Skin epidermis (tissue), 12 donors: ENCODE measurements at regions not wholly inside any gene's neighbourhood (a gene's known extent, or its start where the extent isn't known, plus 50 kb on each side); places are given as distances from the start of the nearest gene placed in this dataset.
"Not testable (repeated sequence)": the region's sequence is repeated elsewhere in the genome, so short reads cannot be mapped to it uniquely, and the experiment has no call there.

Experiments used
- H3K27ac ChIP-seq, 21 experiments: fragments of 200-600 bp; sonication (generic) in 11 of 21; one replicate each; pipeline ENCODE4 v1.5.0; 2020; ENCODE audit warnings: mild to moderate bottlenecking in 3 of 21, inconsistent platforms in 2 of 21, moderate library complexity in 2 of 21
- H3K4me3 ChIP-seq, 7 experiments: fragments of 200-600 bp; sonication (generic) in 2 of 7; one replicate each; pipeline ENCODE4 v1.5.0; 2020; ENCODE audit warnings: inconsistent platforms in 2 of 7, mild to moderate bottlenecking in 2 of 7, moderate library complexity in 1 of 7

- Histone ChIP-seq H3K27ac (no peak overlapping the region), H3K4me3 (no peak overlapping the region)
Measured at GRCh38 chr1:19024532-19024931, 68.1 kb upstream of the IFFO2 start.

GRCh38 chr1:19023787-19024186 lies 67.3 kb upstream of the IFFO2 start:
- no peak overlapping the region for H3K27ac ChIP-seq
- H3K4me3 ChIP-seq, result no peak overlapping the region

DNA sequence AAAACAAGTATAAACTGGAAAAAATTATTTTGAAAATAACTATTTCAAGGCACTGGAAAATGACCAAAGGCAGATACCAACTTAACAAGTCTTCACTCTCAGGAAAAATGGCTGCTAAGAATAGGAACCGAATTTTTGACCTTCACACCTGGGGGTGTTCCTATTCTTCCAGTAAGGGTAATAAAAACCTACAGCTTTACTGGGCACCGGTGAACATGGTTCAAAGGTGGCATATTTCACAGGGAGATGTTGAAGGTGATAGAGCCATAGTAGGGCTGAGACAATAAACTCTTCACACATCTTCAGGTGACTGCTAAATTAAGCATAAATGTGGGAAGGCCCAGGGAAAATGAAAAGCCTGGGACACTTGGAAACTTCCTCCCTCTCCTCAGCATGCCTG lies 65.4 kb upstream of the IFFO2 start:
- H3K27ac ChIP-seq, result no peak overlapping the region
- no peak overlapping the region for H3K4me3 ChIP-seq

DNA sequence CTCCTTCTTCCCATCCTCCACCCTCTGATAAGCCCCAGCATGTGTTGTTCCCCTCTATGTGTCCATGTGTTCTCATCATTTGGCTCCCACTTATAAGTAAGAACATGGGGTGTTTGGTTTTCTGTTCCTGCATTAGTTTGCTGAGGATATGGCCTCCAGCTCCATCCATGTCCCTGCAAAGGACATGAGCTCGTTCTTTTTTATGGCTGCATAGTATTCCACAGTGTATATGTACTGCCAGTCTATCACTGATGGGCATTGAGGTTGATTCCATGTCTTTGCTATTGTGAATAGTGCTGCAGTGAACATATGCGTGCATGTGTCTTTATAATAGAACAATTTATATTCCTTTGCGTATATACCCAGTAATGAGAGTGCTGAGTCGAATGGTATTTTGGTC lies 62.8 kb upstream of the IFFO2 start:
- not testable (repeated sequence) for H3K27ac ChIP-seq, H3K4me3 ChIP-seq

DNA sequence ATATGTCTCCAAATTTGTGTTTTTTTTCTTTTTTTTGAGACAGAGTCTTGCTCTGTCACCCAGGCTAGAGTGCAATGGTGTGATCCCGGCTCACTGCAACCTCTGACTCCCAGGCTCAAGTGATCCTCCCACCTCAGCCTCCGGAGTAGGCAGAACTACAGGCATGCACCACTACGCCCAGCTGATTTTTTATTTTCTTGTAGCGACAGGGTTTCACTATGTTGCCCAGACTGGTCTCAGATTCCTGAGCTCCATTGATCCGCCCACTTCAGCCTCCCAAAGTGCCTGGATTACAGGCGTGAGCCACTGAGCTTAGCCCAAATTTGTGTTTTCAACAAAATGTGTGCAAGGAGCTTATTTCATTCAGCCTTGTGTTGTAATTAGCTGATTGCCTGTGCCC lies 59.0 kb upstream of the IFFO2 start:
- H3K4me3 ChIP-seq, result no peak overlapping the region
- H3K27ac ChIP-seq, result no peak overlapping the region

- H3K27ac ChIP-seq, result peak overlapping the region in 1 of 21 experiments; percentile 16
- no peak overlapping the region for H3K4me3 ChIP-seq
Measured at GRCh38 chr1:19014765-19015164, 58.3 kb upstream of the IFFO2 start.

DNA sequence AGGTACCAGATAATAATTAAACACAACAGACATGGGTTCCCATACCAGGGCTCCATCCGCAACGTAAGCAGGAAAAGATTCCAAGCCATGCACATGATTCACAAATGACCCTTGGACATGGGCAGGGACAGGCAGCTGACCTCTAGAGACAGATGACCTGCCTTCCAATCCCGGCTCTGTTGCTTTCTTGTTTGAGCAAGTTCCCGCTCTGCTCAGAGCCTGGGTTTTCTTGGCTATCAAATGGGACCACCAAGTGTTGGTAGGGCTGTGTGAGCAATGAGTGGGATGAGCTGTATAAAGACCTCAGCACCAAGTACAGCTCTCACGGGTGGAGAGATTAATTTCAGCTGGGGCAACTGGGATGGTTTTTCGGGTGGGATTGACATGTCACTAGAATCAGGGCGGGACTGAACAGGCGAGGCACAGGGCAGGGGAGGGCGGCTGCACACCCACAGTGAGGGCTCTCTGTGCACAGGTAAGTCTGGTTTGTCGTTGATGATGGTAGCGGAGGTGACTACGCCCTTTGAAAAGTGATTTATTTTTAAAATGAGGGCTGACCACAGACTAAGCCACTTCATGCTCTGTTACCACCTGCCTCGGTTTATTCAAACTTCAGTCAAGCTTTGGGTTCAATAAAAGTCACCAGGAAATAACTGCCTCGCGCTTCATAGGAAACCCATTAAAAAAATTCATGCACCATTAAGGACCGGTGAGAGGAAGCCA lies 57.5 kb upstream of the IFFO2 start:
- H3K4me3 ChIP-seq, result no peak overlapping the region
- H3K27ac ChIP-seq, result peak overlapping the region in 1 of 21 experiments; percentile 16

GRCh38 chr1:19011845-19012231 lies 55.4 kb upstream of the IFFO2 start:
- H3K27ac ChIP-seq, result peak overlapping the region in 14 of 21 experiments; percentile 10 to 86 (median 57)
- H3K4me3 ChIP-seq, result no peak overlapping the region

GRCh38 chr1:19010995-19011844 lies 54.7 kb upstream of the IFFO2 start:
- H3K4me3 ChIP-seq, result no peak overlapping the region

GRCh38 chr1:19010503-19010902 lies 54.0 kb upstream of the IFFO2 start:
- Histone ChIP-seq H3K27ac (peak overlapping the region in 20 of 21 experiments; percentile 24 to 86 (median 74)), H3K4me3 (no peak overlapping the region)

More at GRCh38 chr1:19010995-19011844, 54.7 kb upstream of the IFFO2 start:
- peak overlapping the region in 20 of 21 experiments; percentile 29 to 86 (median 74) for H3K27ac ChIP-seq

- no peak overlapping the region for H3K4me3 ChIP-seq
- H3K27ac ChIP-seq, result peak overlapping the region in 14 of 21 experiments; percentile 39 to 86 (median 76)
Measured at GRCh38 chr1:19009882-19010321, 53.4 kb upstream of the IFFO2 start.

- Histone ChIP-seq H3K4me3 (no peak overlapping the region), H3K27ac (peak overlapping the region in 4 of 21 experiments; percentile 69 to 86 (median 80))
Measured at GRCh38 chr1:19009126-19009881, 52.8 kb upstream of the IFFO2 start.

DNA sequence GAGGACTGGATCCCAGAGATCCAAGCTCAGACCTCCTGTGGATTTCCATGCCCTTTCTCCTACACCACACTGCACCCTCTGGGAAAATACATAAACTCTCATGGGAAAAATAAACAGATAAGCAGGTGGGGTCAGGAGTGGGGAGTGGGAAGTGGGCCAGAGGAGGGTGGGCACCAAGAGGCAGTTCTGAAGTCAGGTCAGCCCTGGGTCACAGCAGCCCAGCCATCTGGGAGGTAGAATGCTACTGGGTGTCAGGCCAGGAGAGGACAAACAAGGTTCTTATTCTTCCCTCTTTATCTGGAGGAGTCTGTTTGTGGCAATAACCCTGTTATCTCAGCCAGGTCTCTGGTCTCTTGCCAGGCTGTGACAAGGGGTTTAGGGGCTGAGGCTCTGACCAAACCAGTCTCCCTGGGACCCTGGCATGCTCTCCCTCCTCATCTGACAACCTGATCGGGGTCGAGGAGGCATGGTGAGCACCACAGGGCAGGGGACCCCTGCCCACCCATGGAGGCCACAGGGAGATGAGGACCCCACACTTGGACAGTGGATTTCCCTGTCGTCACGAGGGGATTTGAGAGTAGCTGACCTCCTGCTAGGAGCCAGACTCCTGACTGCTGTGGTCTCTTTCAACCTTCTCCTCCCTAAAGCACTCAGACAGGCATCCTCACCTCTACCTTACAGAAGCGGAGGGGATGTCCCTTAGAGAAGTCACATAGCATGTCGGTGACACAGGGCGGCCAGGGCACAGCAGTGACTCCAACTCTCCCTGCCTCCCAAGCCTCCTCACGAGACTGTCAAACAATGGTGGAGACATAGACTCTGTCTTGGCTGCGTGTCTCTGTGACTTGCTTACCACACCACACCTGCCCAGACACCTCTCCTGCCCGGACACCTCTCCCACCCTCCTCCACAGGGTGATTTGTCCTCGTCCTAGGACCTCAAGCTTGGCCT lies 51.3 kb upstream of the IFFO2 start:
- no peak overlapping the region for H3K4me3 ChIP-seq
- no peak overlapping the region for H3K27ac ChIP-seq

- H3K4me3 ChIP-seq, result no peak overlapping the region
- no peak overlapping the region for H3K27ac ChIP-seq
Measured at GRCh38 chr1:19006837-19007271, 50.4 kb upstream of the IFFO2 start.
